HAP-1 (cell line): ENCODE measurements at regions not wholly inside any gene's neighbourhood (a gene's known extent, or its start where the extent isn't known, plus 50 kb on each side); places are given as distances from the start of the nearest gene placed in this dataset.

Experiments
- DNase-seq, 2 experiments: peaks; one replicate each; pipeline ENCODE4 v3.0.0-alpha.2; 2016 to 2020; ENCODE audit warnings: low spot score in 2 of 2
- H3K27me3 ChIP-seq: fragments of 250-450 bp; sonication (Bioruptor Pico); 2 replicates; pipeline ENCODE4 v1.5.1; 2020; ENCODE audit warnings: low read depth, mild to moderate bottlenecking, moderate library complexity
- H3K36me3 ChIP-seq: fragments of 250-450 bp; sonication (Bioruptor Pico); replicated peaks from 2 replicates; pipeline ENCODE4 v1.5.1; 2020; ENCODE audit warnings: mild to moderate bottlenecking
- H3K4me1 ChIP-seq: fragments of 250-450 bp; sonication (Bioruptor Pico); 2 replicates; pipeline ENCODE4 v1.5.1; 2020; ENCODE audit warnings: mild to moderate bottlenecking
- H3K4me3 ChIP-seq: fragments of 250-450 bp; sonication (Bioruptor Pico); 2 replicates; pipeline ENCODE4 v1.5.1; 2020; ENCODE audit warnings: mild to moderate bottlenecking, moderate library complexity
- H3K9me3 ChIP-seq: fragments of 250-450 bp; sonication (Bioruptor Pico); 2 replicates; pipeline ENCODE4 v1.5.1; 2020; ENCODE audit warnings: mild to moderate bottlenecking, moderate library complexity
- in situ Hi-C: fragments of 300-500 bp; cut with MboI; formaldehyde crosslinking; loops from 3 replicates; pipeline ENCODE4 v1.14.3; 2020; ENCODE audit warnings: low sequenced_read_pairs, inconsistent platforms, mixed read lengths

DNA sequence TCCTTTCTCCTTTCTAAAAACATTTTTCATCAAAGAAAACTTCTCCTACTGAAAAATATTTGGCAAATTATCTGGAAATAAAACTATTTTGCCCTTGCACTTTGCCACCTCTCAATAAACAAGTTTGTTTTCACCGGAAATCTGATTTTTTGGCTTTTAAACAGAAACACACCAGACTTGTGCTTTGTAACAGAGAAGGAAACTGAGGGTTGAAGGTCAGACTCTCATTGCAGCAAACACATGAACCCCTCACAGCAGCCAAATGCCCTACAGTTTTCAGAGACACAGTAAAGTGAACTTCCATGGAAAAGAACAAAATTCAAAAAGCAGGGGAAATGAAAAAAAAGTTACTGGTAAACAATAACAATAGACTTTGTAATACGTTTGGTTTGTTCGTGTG, 95.6 kb upstream of the WDR17 start:
- in situ Hi-C loops = loop anchor here (25.0 kb wide), 1 partner anchor 367 kb away; no protein-coding TSS in a partner anchor
- no peak for DNase-seq
- no peaks in the 10 kb centered on the region for H3K27me3 ChIP-seq

DNA sequence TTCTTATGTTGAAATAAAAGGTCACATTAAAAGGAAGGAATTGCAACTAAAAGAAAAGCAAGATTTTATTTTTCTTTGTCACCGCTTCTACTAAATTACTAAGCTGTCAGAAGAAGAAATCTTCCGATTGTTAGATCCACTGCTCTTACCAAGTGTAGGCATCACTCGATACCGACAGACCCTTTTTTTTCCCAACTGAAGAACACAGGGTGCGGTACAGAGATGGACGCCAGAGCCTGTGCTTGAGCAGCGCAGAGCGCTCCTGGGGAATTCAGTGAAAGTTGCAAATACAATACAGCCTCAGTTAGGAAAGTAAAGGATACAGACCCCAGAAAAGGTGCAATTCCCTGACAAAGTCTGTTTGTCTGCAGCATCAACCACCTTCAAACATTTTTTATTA, 94.9 kb upstream of the WDR17 start:
- Histone ChIP-seq H3K27me3 (no peaks in the 10 kb centered on the region), H3K4me1 (peaks cover 33% of the 10 kb centered on the region), H3K36me3 (no peaks in the 10 kb centered on the region), H3K4me3 (peak overlapping the region; percentile 10), H3K9me3 (no peaks in the 10 kb centered on the region)
- peak; percentile 39 to 50 for DNase-seq
- in situ Hi-C loops = loop anchor here (25.0 kb wide), 1 partner anchor 367 kb away; no protein-coding TSS in a partner anchor

More for the DNA sequence above, 95.6 kb upstream of the WDR17 start:
- no peaks in the 10 kb centered on the region for H3K36me3 ChIP-seq
- no peaks in the 10 kb centered on the region for H3K9me3 ChIP-seq
- H3K4me1 ChIP-seq = peaks cover 33% of the 10 kb centered on the region
- no peak overlapping the region for H3K4me3 ChIP-seq

- H3K4me3 ChIP-seq = peak overlapping the region; percentile 10
- peaks cover 33% of the 10 kb centered on the region for H3K4me1 ChIP-seq
- no peaks in the 10 kb centered on the region for H3K27me3 ChIP-seq
- no peaks in the 10 kb centered on the region for H3K36me3 ChIP-seq
- in situ Hi-C loops = loop anchor here (25.0 kb wide), 1 partner anchor 366 kb away; no protein-coding TSS in a partner anchor
- H3K9me3 ChIP-seq = no peaks in the 10 kb centered on the region
- DNase-seq = peak; percentile 67 to 93
Measured at GRCh38 chr4:175971388-175972179, 94.1 kb upstream of the WDR17 start.

DNA sequence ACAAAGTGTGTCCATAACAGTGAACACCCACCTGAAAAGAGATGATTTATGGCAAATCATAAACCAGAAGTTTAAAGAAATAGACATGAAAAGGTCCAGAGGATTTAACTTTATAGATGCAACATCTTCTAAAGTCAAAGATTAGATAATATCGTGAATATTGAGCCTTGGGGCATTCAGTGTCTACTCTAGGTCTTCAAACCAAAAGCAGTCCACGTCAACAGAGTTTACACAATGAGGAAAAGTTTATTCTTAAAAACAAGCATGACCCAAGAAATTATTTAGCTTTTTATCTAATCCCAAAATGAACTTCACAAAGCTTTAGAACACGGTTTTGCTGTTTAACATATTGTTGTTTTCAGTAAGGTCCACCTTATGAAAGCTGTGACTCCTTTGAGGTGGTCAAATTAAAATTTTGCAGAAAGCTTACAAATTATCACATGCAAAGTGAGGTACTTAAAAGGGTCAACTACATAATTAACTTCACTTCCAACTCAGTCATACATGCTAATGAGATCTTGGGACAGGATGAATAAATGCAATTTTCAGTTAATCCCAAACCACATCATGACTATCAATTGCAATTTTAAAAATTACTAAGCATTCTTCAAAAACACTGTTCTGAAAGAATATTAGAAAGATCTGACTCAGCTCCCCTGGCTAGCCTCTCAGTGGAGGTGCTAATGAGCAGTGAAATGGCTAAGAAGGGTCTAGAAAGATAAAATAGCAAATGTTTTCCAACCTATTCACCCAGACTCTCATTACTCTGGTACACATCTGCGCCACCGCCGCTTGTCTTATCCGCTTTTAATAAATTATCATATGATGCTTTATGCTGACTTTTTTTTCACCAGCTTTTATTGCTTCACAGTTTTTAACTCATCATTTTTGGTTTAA, 92.4 kb upstream of the WDR17 start:
- Histone ChIP-seq H3K4me1 (peaks cover 33% of the 10 kb centered on the region), H3K4me3 (no peak overlapping the region), H3K9me3 (no peaks in the 10 kb centered on the region), H3K27me3 (no peaks in the 10 kb centered on the region), H3K36me3 (no peaks in the 10 kb centered on the region)
- in situ Hi-C loops = loop anchor here (25.0 kb wide), 1 partner anchor 364 kb away; no protein-coding TSS in a partner anchor
- DNase-seq = peak in 1 of 2 experiments; percentile 65

DNA sequence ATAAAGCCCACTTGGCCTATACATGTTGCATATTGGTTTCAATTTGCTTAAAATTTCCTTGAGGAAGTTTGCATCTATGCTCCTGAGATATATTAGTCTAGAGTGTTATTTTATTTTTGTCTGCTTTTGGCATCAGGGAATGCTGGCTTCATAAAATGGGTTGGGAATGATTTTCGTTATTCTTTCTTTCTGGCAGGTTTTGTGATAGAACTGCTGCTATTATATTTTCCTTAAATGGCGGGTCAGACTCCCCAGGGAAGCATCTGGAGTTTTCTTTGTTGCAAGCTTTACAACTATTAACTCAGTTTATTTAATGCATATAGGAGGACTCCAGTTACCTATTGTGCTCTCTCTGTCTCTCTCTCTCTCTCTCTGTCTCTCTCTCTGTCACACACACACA, 82.0 kb upstream of the WDR17 start:
- no peak for DNase-seq
- peaks cover 6% of the 10 kb centered on the region for H3K4me1 ChIP-seq
- H3K9me3 ChIP-seq = no peaks in the 10 kb centered on the region
- no peaks in the 10 kb centered on the region for H3K36me3 ChIP-seq
- in situ Hi-C loops = no loop called here
- H3K4me3 ChIP-seq = no peak overlapping the region
- no peaks in the 10 kb centered on the region for H3K27me3 ChIP-seq

DNA sequence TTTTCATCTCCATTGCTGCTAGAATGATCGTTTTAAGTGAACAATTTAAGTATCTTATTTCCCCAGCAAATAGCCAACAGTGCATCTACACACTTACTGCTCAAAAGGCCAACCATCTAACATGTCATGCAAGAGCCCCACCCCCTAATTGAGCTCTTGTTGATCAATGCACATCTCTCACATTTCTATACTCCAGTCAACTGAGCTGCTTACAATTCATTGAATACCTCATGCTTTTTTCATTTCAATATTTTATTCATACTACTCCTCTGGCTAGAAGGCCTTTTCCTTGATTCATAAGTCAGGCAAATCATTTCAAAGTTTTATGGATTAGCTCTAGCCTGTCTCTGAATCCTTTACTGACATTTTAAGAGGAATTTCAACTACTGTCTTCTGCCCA, 79.0 kb upstream of the WDR17 start:
- peaks cover 11% of the 10 kb centered on the region for H3K4me1 ChIP-seq
- H3K36me3 ChIP-seq = no peaks in the 10 kb centered on the region
- no peak overlapping the region for H3K4me3 ChIP-seq
- no peaks in the 10 kb centered on the region for H3K9me3 ChIP-seq
- in situ Hi-C loops = no loop called here
- H3K27me3 ChIP-seq = no peaks in the 10 kb centered on the region
- no peak for DNase-seq

GRCh38 chr4:175988511-175988910, 77.1 kb upstream of the WDR17 start:
- Histone ChIP-seq H3K9me3 (no peaks in the 10 kb centered on the region), H3K36me3 (no peaks in the 10 kb centered on the region), H3K27me3 (no peaks in the 10 kb centered on the region), H3K4me3 (no peak overlapping the region), H3K4me1 (peaks cover 15% of the 10 kb centered on the region)
- in situ Hi-C loops = no loop called here
- no peak for DNase-seq

DNA sequence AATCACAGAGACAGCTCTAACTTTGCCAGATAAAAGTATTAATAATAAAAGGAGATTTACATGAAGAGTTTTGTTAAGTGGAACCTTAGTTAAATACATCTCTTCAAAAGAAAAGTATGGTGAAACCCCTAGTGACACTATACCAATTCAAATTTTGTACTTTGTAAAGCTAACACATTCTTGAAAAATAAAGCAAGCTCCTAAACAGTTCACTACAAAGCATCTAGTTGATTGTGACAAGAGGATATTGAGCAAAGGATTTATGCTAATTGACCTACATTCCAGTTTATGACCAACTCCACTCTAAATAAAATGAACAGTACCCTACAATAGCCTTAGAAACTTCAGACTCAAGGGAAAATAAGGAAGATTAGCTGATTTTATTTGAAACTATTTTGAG, 69.4 kb upstream of the WDR17 start:
- Histone ChIP-seq H3K27me3 (no peaks in the 10 kb centered on the region), H3K4me1 (peaks cover 67% of the 10 kb centered on the region), H3K36me3 (no peaks in the 10 kb centered on the region), H3K9me3 (no peaks in the 10 kb centered on the region), H3K4me3 (no peak overlapping the region)
- DNase-seq = peak in 1 of 2 experiments; percentile 99
- in situ Hi-C loops = no loop called here

- no peaks in the 10 kb centered on the region for H3K27me3 ChIP-seq
- H3K4me3 ChIP-seq = no peak overlapping the region
- peaks cover 67% of the 10 kb centered on the region for H3K4me1 ChIP-seq
- in situ Hi-C loops = no loop called here
- H3K9me3 ChIP-seq = no peaks in the 10 kb centered on the region
- no peaks in the 10 kb centered on the region for H3K36me3 ChIP-seq
- no peak for DNase-seq
Measured at GRCh38 chr4:175997291-175997690, 68.3 kb upstream of the WDR17 start.

DNA sequence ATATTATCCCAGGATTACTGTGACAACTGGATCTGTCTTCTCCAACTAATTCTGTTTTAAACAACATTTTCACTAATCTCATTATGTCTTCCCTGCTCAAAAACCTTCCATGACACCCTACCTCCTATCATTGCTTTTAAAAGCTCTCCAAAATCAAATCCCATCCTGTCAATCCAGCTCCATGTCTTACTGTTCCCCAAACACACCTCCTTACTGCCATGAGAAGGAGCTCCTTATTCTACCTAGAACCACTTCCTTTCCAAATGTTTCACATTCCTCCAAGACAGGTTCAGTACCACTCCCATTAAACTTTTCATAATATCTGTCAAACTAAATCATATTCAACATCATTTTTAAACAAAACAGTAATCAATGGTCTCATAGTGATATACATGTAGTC, 66.9 kb upstream of the WDR17 start:
- Histone ChIP-seq H3K9me3 (no peaks in the 10 kb centered on the region), H3K27me3 (no peaks in the 10 kb centered on the region), H3K4me1 (peaks cover 64% of the 10 kb centered on the region), H3K36me3 (no peaks in the 10 kb centered on the region), H3K4me3 (no peak overlapping the region)
- in situ Hi-C loops = no loop called here
- DNase-seq = peak; percentile 80 to 90

- DNase-seq = no peak
- Histone ChIP-seq H3K4me1 (peaks cover 58% of the 10 kb centered on the region), H3K4me3 (no peak overlapping the region; the same call in 1 of the 2 replicates), H3K9me3 (no peaks in the 10 kb centered on the region), H3K36me3 (no peaks in the 10 kb centered on the region), H3K27me3 (no peaks in the 10 kb centered on the region)
- in situ Hi-C loops = no loop called here
Measured at GRCh38 chr4:175999944-176000343, 65.7 kb upstream of the WDR17 start.

GRCh38 chr4:176001151-176002006, 64.3 kb upstream of the WDR17 start:
- no peaks in the 10 kb centered on the region for H3K9me3 ChIP-seq
- no peaks in the 10 kb centered on the region for H3K36me3 ChIP-seq
- in situ Hi-C loops = no loop called here
- peak overlapping the region; percentile 45 for H3K4me3 ChIP-seq
- peaks cover 47% of the 10 kb centered on the region for H3K4me1 ChIP-seq
- H3K27me3 ChIP-seq = no peaks in the 10 kb centered on the region
- DNase-seq = peak; percentile 98

- H3K36me3 ChIP-seq = no peaks in the 10 kb centered on the region
- H3K9me3 ChIP-seq = no peaks in the 10 kb centered on the region
- in situ Hi-C loops = no loop called here
- DNase-seq = peak; percentile 73 to 87
- H3K4me1 ChIP-seq = peaks cover 40% of the 10 kb centered on the region
- peak overlapping the region; percentile 45 for H3K4me3 ChIP-seq
- H3K27me3 ChIP-seq = no peaks in the 10 kb centered on the region
Measured at GRCh38 chr4:176002007-176002613, 63.5 kb upstream of the WDR17 start.
